ENCODE measurements at regions not wholly inside any gene's neighbourhood (a gene's known extent, or its start where the extent isn't known, plus 50 kb on each side); places are given as distances from the start of the nearest gene placed in this dataset.

DNA sequence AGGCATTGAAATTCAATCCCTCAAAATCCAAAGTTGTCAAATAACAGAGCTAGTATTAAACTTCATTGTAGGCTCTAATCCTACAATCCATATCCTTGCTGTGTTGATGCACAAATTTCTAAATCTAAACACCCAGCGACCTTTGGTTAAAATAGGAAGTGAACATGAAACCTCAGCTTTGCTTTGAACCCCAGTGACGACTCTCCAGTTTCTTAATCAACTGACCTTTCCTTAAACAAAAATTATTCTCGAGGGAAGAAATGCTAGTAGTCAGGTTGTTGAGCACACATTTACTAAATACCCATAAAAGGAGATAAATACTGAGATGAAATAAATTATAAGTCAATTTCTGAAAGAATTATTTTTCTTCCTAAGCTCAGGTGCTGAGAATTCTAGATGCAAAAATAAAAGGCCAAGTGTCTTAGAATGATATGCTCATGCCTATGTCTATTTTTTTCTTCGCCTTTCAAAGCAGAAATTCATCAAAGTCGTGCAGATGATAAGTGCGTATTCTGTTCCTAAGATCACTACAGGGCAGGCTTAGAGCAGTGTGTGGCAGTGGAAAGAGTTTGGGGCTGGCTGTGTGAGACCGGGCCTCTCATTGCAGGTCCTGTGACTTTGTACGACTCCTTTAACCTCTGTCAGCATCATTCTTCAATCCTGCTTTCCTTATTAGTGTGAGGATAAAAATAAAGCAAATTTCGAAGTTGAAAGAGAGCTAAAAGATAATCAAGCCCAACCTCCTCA, 208.7 kb downstream of the PRL start:
- no peak overlapping the region for H3K4me3 ChIP-seq (ENCODE audit: control insufficient read depth in 2 of 3, extremely low read depth in 1 of 3, insufficient read depth in 2 of 3, low read depth in 1 of 3, low read length in 3 of 3)
- FAIRE-seq (no peak), DNase-seq (ENCODE audit: low read depth, low spot score) (no peak)
- no peak overlapping the region for H2AFZ ChIP-seq (ENCODE audit: control insufficient read depth, low read length)
- no peak for TF ChIP-seq CTCF (optimal IDR thresholded peaks at IDR 0.05 in 1 of 3, IDR thresholded peaks at IDR 0.05 in 1 of 3, conservative IDR thresholded peaks at IDR 0.05 in 1 of 3; ENCODE audit: extremely low read depth in 1 of 3, insufficient read depth in 2 of 3, low read length in 3 of 3)
- TF ChIP-seq EZH2 (IDR thresholded peaks at IDR 0.05; ENCODE audit: low read length): no peak
- dilution Hi-C loops (cut with MboI; ENCODE audit: extremely low pct_ligation_motif_present, low sequenced_read_pairs): no loop called here
- no peaks in the 10 kb centered on the region for H3K9me3 ChIP-seq (ENCODE audit: control insufficient read depth, low read depth, low read length)
- H3K27me3 ChIP-seq (ENCODE audit: control insufficient read depth, extremely low read depth, insufficient read depth, low read length): no peaks in the 10 kb centered on the region
- H3K79me2 ChIP-seq (ENCODE audit: control insufficient read depth, insufficient read depth, low read length): no peaks in the 10 kb centered on the region
- H3K27ac ChIP-seq (ENCODE audit: control insufficient read depth, insufficient read depth, low read length): no peak overlapping the region
- no peak overlapping the region for H3K9ac ChIP-seq (ENCODE audit: control insufficient read depth, extremely low read depth, insufficient read depth, low read length)
- no peaks in the 10 kb centered on the region for H3K36me3 ChIP-seq (ENCODE audit: control insufficient read depth in 2 of 2, extremely low read depth in 1 of 2, insufficient read depth in 2 of 2, low read length in 2 of 2)
- no peaks in the 10 kb centered on the region for H4K20me1 ChIP-seq (ENCODE audit: control insufficient read depth, extremely low read depth, insufficient read depth, low read length)
- H3K4me1 ChIP-seq (ENCODE audit: control insufficient read depth, extremely low read depth, insufficient read depth, low read length): no peaks in the 10 kb centered on the region
- H3K9me1 ChIP-seq (ENCODE audit: control insufficient read depth, extremely low read depth, insufficient read depth, low read length): no peaks in the 10 kb centered on the region
- no peak overlapping the region for H3K4me2 ChIP-seq (ENCODE audit: control insufficient read depth, extremely low read depth, insufficient read depth, low read depth, low read length)

- FAIRE-seq (no peak), DNase-seq (ENCODE audit: low read depth, low spot score) (no peak)
- no peaks in the 10 kb centered on the region for H4K20me1 ChIP-seq (ENCODE audit: control insufficient read depth, extremely low read depth, insufficient read depth, low read length)
- H3K36me3 ChIP-seq (ENCODE audit: control insufficient read depth in 2 of 2, extremely low read depth in 1 of 2, insufficient read depth in 2 of 2, low read length in 2 of 2): no peaks in the 10 kb centered on the region
- dilution Hi-C loops (cut with MboI; ENCODE audit: extremely low pct_ligation_motif_present, low sequenced_read_pairs): no loop called here
- no peak overlapping the region for H3K4me3 ChIP-seq (ENCODE audit: control insufficient read depth in 2 of 3, extremely low read depth in 1 of 3, insufficient read depth in 2 of 3, low read depth in 1 of 3, low read length in 3 of 3)
- H3K9ac ChIP-seq (ENCODE audit: control insufficient read depth, extremely low read depth, insufficient read depth, low read length): no peak overlapping the region
- no peaks in the 10 kb centered on the region for H3K4me1 ChIP-seq (ENCODE audit: control insufficient read depth, extremely low read depth, insufficient read depth, low read length)
- TF ChIP-seq EZH2 (IDR thresholded peaks at IDR 0.05; ENCODE audit: low read length) (no peak), CTCF (optimal IDR thresholded peaks at IDR 0.05 in 1 of 3, IDR thresholded peaks at IDR 0.05 in 1 of 3, conservative IDR thresholded peaks at IDR 0.05 in 1 of 3; ENCODE audit: extremely low read depth in 1 of 3, insufficient read depth in 2 of 3, low read length in 3 of 3) (no peak)
- H3K27me3 ChIP-seq (ENCODE audit: control insufficient read depth, extremely low read depth, insufficient read depth, low read length): no peaks in the 10 kb centered on the region
- no peaks in the 10 kb centered on the region for H3K79me2 ChIP-seq (ENCODE audit: control insufficient read depth, insufficient read depth, low read length)
- no peak overlapping the region for H3K4me2 ChIP-seq (ENCODE audit: control insufficient read depth, extremely low read depth, insufficient read depth, low read depth, low read length)
- no peaks in the 10 kb centered on the region for H3K9me3 ChIP-seq (ENCODE audit: control insufficient read depth, low read depth, low read length)
- no peaks in the 10 kb centered on the region for H3K9me1 ChIP-seq (ENCODE audit: control insufficient read depth, extremely low read depth, insufficient read depth, low read length)
- no peak overlapping the region for H3K27ac ChIP-seq (ENCODE audit: control insufficient read depth, insufficient read depth, low read length)
- no peak overlapping the region for H2AFZ ChIP-seq (ENCODE audit: control insufficient read depth, low read length)
Observed at GRCh38 chr6:22091424-22091948, 205.3 kb downstream of the PRL start.

All from keratinocyte (primary cell).